OCI-LY1 (cell line): ENCODE measurements at regions not wholly inside any gene's neighbourhood (a gene's known extent, or its start where the extent isn't known, plus 50 kb on each side); places are given as distances from the start of the nearest gene placed in this dataset.

Experiments used
- H2AFZ ChIP-seq: fragments of 200-600 bp; sonication (generic), shearing (Covaris generic); 2 replicates; pipeline ENCODE4 v1.6.0; 2014; ENCODE audit warnings: antibody characterized with exemption, mild to moderate bottlenecking, low read length
- H3F3A ChIP-seq: fragments of 200-600 bp; sonication (generic), shearing (Covaris generic); 2 replicates; pipeline ENCODE4 v1.6.0; 2014; ENCODE audit warnings: mild to moderate bottlenecking, antibody characterized with exemption, low read length, moderate library complexity; ENCODE audit not compliant: insufficient read depth
- H3K27ac ChIP-seq: fragments of 200-600 bp; sonication (generic); 2 replicates; pipeline ENCODE4 v1.5.1; 2014; ENCODE audit warnings: low read length, mixed run types, mild to moderate bottlenecking, low read depth; ENCODE audit not compliant: poor library complexity, severe bottlenecking
- H3K27me3 ChIP-seq: fragments of 200-600 bp; sonication (generic); 2 replicates; pipeline ENCODE4 v1.6.0; 2014; ENCODE audit warnings: antibody characterized with exemption, mild to moderate bottlenecking, low read length, moderate library complexity; ENCODE audit not compliant: insufficient read depth
- H3K36me3 ChIP-seq: fragments of 200-600 bp; sonication (generic); 2 replicates; pipeline ENCODE4 v1.6.1; 2014; ENCODE audit warnings: mild to moderate bottlenecking, antibody characterized with exemption, low read length, moderate library complexity, mixed read lengths; ENCODE audit not compliant: insufficient read depth
- H3K4me1 ChIP-seq: fragments of 200-600 bp; sonication (generic); 2 replicates; pipeline ENCODE4 v1.5.1; 2014; ENCODE audit warnings: mild to moderate bottlenecking, low read length, moderate library complexity; ENCODE audit not compliant: insufficient read depth, severe bottlenecking
- H3K4me2 ChIP-seq: fragments of 200-600 bp; sonication (generic), shearing (Covaris generic); 2 replicates; pipeline ENCODE4 v1.6.1; 2014; ENCODE audit warnings: low read length
- H3K4me3 ChIP-seq: fragments of 200-600 bp; sonication (generic); 2 replicates; pipeline ENCODE4 v1.5.1; 2014; ENCODE audit warnings: low read length, low read depth, mild to moderate bottlenecking, mixed read lengths; ENCODE audit not compliant: poor library complexity, severe bottlenecking
- H3K79me2 ChIP-seq: fragments of 200-600 bp; shearing (Covaris generic); 2 replicates; pipeline ENCODE4 v1.6.1; 2016; ENCODE audit warnings: mixed run types, low read length, mixed read lengths; ENCODE audit not compliant: insufficient read depth
- H3K9ac ChIP-seq: fragments of 200-600 bp; sonication (generic), shearing (Covaris generic); 2 replicates; pipeline ENCODE4 v1.6.1; 2014; ENCODE audit warnings: mild to moderate bottlenecking, low read length, mixed read lengths
- H3K9me2 ChIP-seq: fragments of 200-600 bp; sonication (generic), shearing (Covaris generic); 2 replicates; pipeline ENCODE4 v1.6.1; 2014; ENCODE audit warnings: low read depth, mild to moderate bottlenecking, low read length, mixed read lengths
- H3K9me3 ChIP-seq: fragments of 200-600 bp; shearing (Covaris generic); 2 replicates; pipeline ENCODE4 v1.6.1; 2014; ENCODE audit warnings: low read length, mixed read lengths
- H4K20me1 ChIP-seq: fragments of 200-600 bp; sonication (generic), shearing (Covaris generic); 2 replicates; pipeline ENCODE4 v1.6.0; 2016; ENCODE audit warnings: mild to moderate bottlenecking, low read length; ENCODE audit not compliant: insufficient read depth
- CTCF ChIP-seq: fragments of 200-600 bp; sonication (generic), shearing (Covaris generic); IDR thresholded peaks from 2 replicates; pipeline ENCODE4 v1.5.1; 2017; ENCODE audit warnings: mild to moderate bottlenecking, antibody characterized with exemption, low read length, moderate library complexity, mixed read lengths
- EZH2 ChIP-seq: fragments of 200-600 bp; sonication (generic), shearing (Covaris generic); IDR thresholded peaks from 2 replicates; pipeline ENCODE4 v1.8.0; 2017; ENCODE audit warnings: borderline replicate concordance, mixed run types, mild to moderate bottlenecking, antibody characterized with exemption, low read length, moderate library complexity, mixed read lengths

DNA sequence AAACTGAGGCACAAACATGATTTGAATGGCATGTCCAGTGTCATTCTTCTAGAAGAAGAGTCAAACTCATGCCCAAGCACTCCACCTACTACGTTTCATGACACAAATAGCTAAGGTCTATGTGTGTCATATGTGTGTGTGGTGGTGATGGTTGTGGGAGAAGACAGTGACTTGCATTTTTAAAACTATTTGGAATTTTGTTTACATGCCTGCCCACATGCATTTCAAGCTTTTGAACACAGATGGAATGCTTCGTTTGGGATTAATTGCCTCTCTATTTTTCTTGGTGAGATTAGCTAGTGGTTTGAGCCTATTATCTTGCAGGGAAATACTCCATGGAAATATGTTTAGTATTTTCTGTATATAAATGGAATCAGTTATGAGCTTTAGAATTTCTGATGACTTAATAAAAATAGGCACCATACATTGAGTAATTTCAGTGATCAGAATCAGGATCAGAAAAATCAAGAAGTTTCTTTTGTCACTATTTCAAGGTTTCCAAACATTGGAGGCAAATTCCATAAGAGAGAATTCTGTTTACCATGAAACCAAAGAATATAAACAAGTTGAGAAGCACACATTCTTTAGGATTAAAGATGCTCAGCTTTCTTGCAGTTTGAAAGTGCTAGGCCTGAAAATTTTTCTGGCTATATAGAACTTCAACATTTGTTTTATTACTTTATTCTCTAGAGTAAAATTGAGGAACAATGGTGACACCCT is 260.3 kb upstream of the SEMA6A start:
- no peaks in the 10 kb centered on the region for H3K27me3 ChIP-seq
- TF ChIP-seq CTCF (no peak), EZH2 (no peak)

DNA sequence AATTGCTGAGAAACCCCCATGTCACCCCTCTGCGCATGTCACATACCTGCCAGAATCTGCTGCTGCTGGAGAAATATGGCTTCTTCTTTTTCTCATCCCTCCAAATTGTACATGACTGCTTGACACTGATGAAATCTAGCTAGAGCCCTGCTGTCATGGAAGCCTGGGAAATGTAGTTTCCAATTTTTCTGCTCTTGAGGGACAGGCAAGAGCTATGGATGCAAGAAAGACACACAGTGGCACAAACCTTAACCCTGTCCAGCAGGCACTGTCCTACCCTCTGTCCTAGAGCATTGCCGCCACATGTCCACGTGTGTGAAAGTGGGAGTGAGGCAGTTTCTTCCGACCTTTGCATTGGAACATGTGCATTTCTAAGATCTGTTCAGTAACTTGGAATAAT is 255.5 kb upstream of the SEMA6A start:
- Histone ChIP-seq H3K4me2 (no peak overlapping the region), H3K27ac (no peak overlapping the region), H3K27me3 (no peaks in the 10 kb centered on the region), H3K9me2 (no peaks in the 10 kb centered on the region), H2AFZ (no peak overlapping the region), H4K20me1 (no peaks in the 10 kb centered on the region), H3F3A (no peaks in the 10 kb centered on the region), H3K36me3 (no peaks in the 10 kb centered on the region), H3K4me1 (no peaks in the 10 kb centered on the region), H3K4me3 (no peak overlapping the region), H3K79me2 (no peaks in the 10 kb centered on the region), H3K9ac (no peak overlapping the region), H3K9me3 (no peaks in the 10 kb centered on the region)
- TF ChIP-seq CTCF (no peak), EZH2 (no peak)

More for the DNA sequence above, 260.3 kb upstream of the SEMA6A start:
- Histone ChIP-seq H3K9me2 (no peaks in the 10 kb centered on the region), H3K36me3 (no peaks in the 10 kb centered on the region), H3K4me1 (no peaks in the 10 kb centered on the region), H3K27ac (no peak overlapping the region), H3K9me3 (no peaks in the 10 kb centered on the region), H4K20me1 (no peaks in the 10 kb centered on the region), H3K79me2 (no peaks in the 10 kb centered on the region), H3K4me2 (no peak overlapping the region), H3K9ac (no peak overlapping the region), H3F3A (no peaks in the 10 kb centered on the region), H3K4me3 (no peak overlapping the region), H2AFZ (no peak overlapping the region)

DNA sequence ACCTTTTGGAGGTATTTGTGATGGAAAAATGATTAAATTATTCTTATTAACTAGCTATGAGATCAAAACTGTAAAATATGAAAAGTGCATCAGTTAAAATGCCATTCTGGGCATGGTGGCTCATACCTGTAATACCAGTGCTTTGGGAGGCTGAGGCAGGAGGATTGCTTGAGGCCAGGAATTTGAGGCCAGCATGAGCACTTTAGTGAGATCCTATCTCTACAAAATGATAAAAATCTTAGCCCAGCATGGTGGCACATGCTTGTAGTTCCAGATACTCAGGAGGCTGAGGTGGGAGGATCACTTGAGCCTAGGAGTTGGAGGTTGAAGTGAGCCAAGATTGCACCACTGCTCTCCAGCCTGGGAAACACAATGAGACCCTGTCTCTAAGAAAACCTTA is 252.5 kb upstream of the SEMA6A start:
- Histone ChIP-seq H3K27ac (no peak overlapping the region), H3K9me2 (no peaks in the 10 kb centered on the region), H3K27me3 (no peaks in the 10 kb centered on the region), H3K79me2 (no peaks in the 10 kb centered on the region), H3K9me3 (no peaks in the 10 kb centered on the region), H3K36me3 (no peaks in the 10 kb centered on the region), H3K4me2 (no peak overlapping the region), H3F3A (no peaks in the 10 kb centered on the region), H3K4me1 (no peaks in the 10 kb centered on the region), H3K9ac (no peak overlapping the region), H3K4me3 (no peak overlapping the region), H2AFZ (no peak overlapping the region), H4K20me1 (no peaks in the 10 kb centered on the region)
- no peak for TF ChIP-seq EZH2
- no peak for TF ChIP-seq CTCF
